OCI-LY1 (cell line): ENCODE measurements at regions not wholly inside any gene's neighbourhood (a gene's known extent, or its start where the extent isn't known, plus 50 kb on each side); places are given as distances from the start of the nearest gene placed in this dataset.

Source experiments
- H2AFZ ChIP-seq: fragments of 200-600 bp; sonication (generic), shearing (Covaris generic); 2 replicates; pipeline ENCODE4 v1.6.0; 2014; ENCODE audit warnings: antibody characterized with exemption, mild to moderate bottlenecking, low read length
- H3F3A ChIP-seq: fragments of 200-600 bp; sonication (generic), shearing (Covaris generic); 2 replicates; pipeline ENCODE4 v1.6.0; 2014; ENCODE audit warnings: mild to moderate bottlenecking, antibody characterized with exemption, low read length, moderate library complexity; ENCODE audit not compliant: insufficient read depth
- H3K27ac ChIP-seq: fragments of 200-600 bp; sonication (generic); 2 replicates; pipeline ENCODE4 v1.5.1; 2014; ENCODE audit warnings: low read length, mixed run types, mild to moderate bottlenecking, low read depth; ENCODE audit not compliant: poor library complexity, severe bottlenecking
- H3K27me3 ChIP-seq: fragments of 200-600 bp; sonication (generic); 2 replicates; pipeline ENCODE4 v1.6.0; 2014; ENCODE audit warnings: antibody characterized with exemption, mild to moderate bottlenecking, low read length, moderate library complexity; ENCODE audit not compliant: insufficient read depth
- H3K36me3 ChIP-seq: fragments of 200-600 bp; sonication (generic); 2 replicates; pipeline ENCODE4 v1.6.1; 2014; ENCODE audit warnings: mild to moderate bottlenecking, antibody characterized with exemption, low read length, moderate library complexity, mixed read lengths; ENCODE audit not compliant: insufficient read depth
- H3K4me1 ChIP-seq: fragments of 200-600 bp; sonication (generic); 2 replicates; pipeline ENCODE4 v1.5.1; 2014; ENCODE audit warnings: mild to moderate bottlenecking, low read length, moderate library complexity; ENCODE audit not compliant: insufficient read depth, severe bottlenecking
- H3K4me2 ChIP-seq: fragments of 200-600 bp; sonication (generic), shearing (Covaris generic); 2 replicates; pipeline ENCODE4 v1.6.1; 2014; ENCODE audit warnings: low read length
- H3K4me3 ChIP-seq: fragments of 200-600 bp; sonication (generic); 2 replicates; pipeline ENCODE4 v1.5.1; 2014; ENCODE audit warnings: low read length, low read depth, mild to moderate bottlenecking, mixed read lengths; ENCODE audit not compliant: poor library complexity, severe bottlenecking
- H3K79me2 ChIP-seq: fragments of 200-600 bp; shearing (Covaris generic); 2 replicates; pipeline ENCODE4 v1.6.1; 2016; ENCODE audit warnings: mixed run types, low read length, mixed read lengths; ENCODE audit not compliant: insufficient read depth
- H3K9ac ChIP-seq: fragments of 200-600 bp; sonication (generic), shearing (Covaris generic); 2 replicates; pipeline ENCODE4 v1.6.1; 2014; ENCODE audit warnings: mild to moderate bottlenecking, low read length, mixed read lengths
- H3K9me2 ChIP-seq: fragments of 200-600 bp; sonication (generic), shearing (Covaris generic); 2 replicates; pipeline ENCODE4 v1.6.1; 2014; ENCODE audit warnings: low read depth, mild to moderate bottlenecking, low read length, mixed read lengths
- H3K9me3 ChIP-seq: fragments of 200-600 bp; shearing (Covaris generic); 2 replicates; pipeline ENCODE4 v1.6.1; 2014; ENCODE audit warnings: low read length, mixed read lengths
- H4K20me1 ChIP-seq: fragments of 200-600 bp; sonication (generic), shearing (Covaris generic); 2 replicates; pipeline ENCODE4 v1.6.0; 2016; ENCODE audit warnings: mild to moderate bottlenecking, low read length; ENCODE audit not compliant: insufficient read depth
- CTCF ChIP-seq: fragments of 200-600 bp; sonication (generic), shearing (Covaris generic); IDR thresholded peaks from 2 replicates; pipeline ENCODE4 v1.5.1; 2017; ENCODE audit warnings: mild to moderate bottlenecking, antibody characterized with exemption, low read length, moderate library complexity, mixed read lengths
- EZH2 ChIP-seq: fragments of 200-600 bp; sonication (generic), shearing (Covaris generic); IDR thresholded peaks from 2 replicates; pipeline ENCODE4 v1.8.0; 2017; ENCODE audit warnings: borderline replicate concordance, mixed run types, mild to moderate bottlenecking, antibody characterized with exemption, low read length, moderate library complexity, mixed read lengths

- H3K79me2 ChIP-seq = no peaks in the 10 kb centered on the region
- no peaks in the 10 kb centered on the region for H3K9me2 ChIP-seq
- H3K9me3 ChIP-seq = no peaks in the 10 kb centered on the region
- no peaks in the 10 kb centered on the region for H3K36me3 ChIP-seq
- H3K27me3 ChIP-seq = no peaks in the 10 kb centered on the region
- TF ChIP-seq CTCF = no peak
- TF ChIP-seq EZH2 = no peak
- no peak overlapping the region for H3K4me3 ChIP-seq
- H3K27ac ChIP-seq = no peak overlapping the region
- H4K20me1 ChIP-seq = no peaks in the 10 kb centered on the region
- no peak overlapping the region for H3K9ac ChIP-seq
- H3K4me2 ChIP-seq = no peak overlapping the region
- no peaks in the 10 kb centered on the region for H3K4me1 ChIP-seq
- no peaks in the 10 kb centered on the region for H3F3A ChIP-seq
- H2AFZ ChIP-seq = no peak overlapping the region
These were observed 422.4 kb upstream of the BOD1L1 start for GRCh38 chr4:14049946-14050345.

GRCh38 chr4:14053291-14053690 is 425.8 kb upstream of the BOD1L1 start:
- Histone ChIP-seq H3K9me3 (no peaks in the 10 kb centered on the region), H4K20me1 (no peaks in the 10 kb centered on the region)

GRCh38 chr4:14054391-14054790 is 426.9 kb upstream of the BOD1L1 start:
- Histone ChIP-seq H3K79me2 (no peaks in the 10 kb centered on the region), H3K4me1 (no peaks in the 10 kb centered on the region), H3K27me3 (no peaks in the 10 kb centered on the region), H3K9ac (no peak overlapping the region), H3K4me3 (no peak overlapping the region), H2AFZ (no peak overlapping the region), H3K9me2 (no peaks in the 10 kb centered on the region), H3K9me3 (no peaks in the 10 kb centered on the region), H3K4me2 (no peak overlapping the region), H3F3A (no peaks in the 10 kb centered on the region), H3K27ac (no peak overlapping the region), H3K36me3 (no peaks in the 10 kb centered on the region), H4K20me1 (no peaks in the 10 kb centered on the region)
- TF ChIP-seq CTCF = no peak
- TF ChIP-seq EZH2 = no peak

More at GRCh38 chr4:14053291-14053690, 425.8 kb upstream of the BOD1L1 start:
- Histone ChIP-seq H3K4me2 (no peak overlapping the region), H3K9me2 (no peaks in the 10 kb centered on the region), H3K79me2 (no peaks in the 10 kb centered on the region), H3K27me3 (no peaks in the 10 kb centered on the region), H3K4me1 (no peaks in the 10 kb centered on the region), H3K4me3 (no peak overlapping the region), H3K27ac (no peak overlapping the region), H3K9ac (no peak overlapping the region), H2AFZ (no peak overlapping the region), H3F3A (no peaks in the 10 kb centered on the region), H3K36me3 (no peaks in the 10 kb centered on the region)
- no peak for TF ChIP-seq EZH2
- no peak for TF ChIP-seq CTCF
